D721Med (cell line): ENCODE measurements at regions not wholly inside any gene's neighbourhood (a gene's known extent, or its start where the extent isn't known, plus 50 kb on each side); places are given as distances from the start of the nearest gene placed in this dataset.

Source experiments
- DNase-seq: peaks from one replicate; pipeline ENCODE4 v3.0.0; 2011; ENCODE audit warnings: low spot score; ENCODE audit not compliant: insufficient read length
- FAIRE-seq: peaks from 2 replicates; lab custom pipeline; 2011; peaks lifted over from hg19 to GRCh38; lab: Jason Lieb, UNC
- CTCF ChIP-seq: IDR thresholded peaks from 2 replicates; pipeline ENCODE4 v1.5.1; 2012; ENCODE audit warnings: mild to moderate bottlenecking, control low read depth; ENCODE audit not compliant: insufficient read depth; ENCODE audit errors: missing control alignments

- DNase-seq (no peak), FAIRE-seq (no peak)
- TF ChIP-seq CTCF: no peak
Measured at GRCh38 chr1:213669964-213670691, 317.6 kb upstream of the PROX1 start.

GRCh38 chr1:213670692-213671023 lies 317.1 kb upstream of the PROX1 start:
- no peak for DNase-seq
- FAIRE-seq: no peak
- TF ChIP-seq CTCF: no peak

- FAIRE-seq (no peak), DNase-seq (no peak)
- no peak for TF ChIP-seq CTCF
Measured at GRCh38 chr1:213675043-213675442, 312.7 kb upstream of the PROX1 start.

GRCh38 chr1:213676736-213677135 lies 311.0 kb upstream of the PROX1 start:
- DNase-seq (no peak), FAIRE-seq (peak; percentile 97)
- no peak for TF ChIP-seq CTCF

- FAIRE-seq (no peak), DNase-seq (no peak)
- TF ChIP-seq CTCF: no peak
Measured at GRCh38 chr1:213678348-213678747, 309.4 kb upstream of the PROX1 start.

GRCh38 chr1:213678753-213679152 lies 309.0 kb upstream of the PROX1 start:
- FAIRE-seq: peak; percentile 64
- no peak for TF ChIP-seq CTCF
- no peak for DNase-seq

- TF ChIP-seq CTCF: no peak
- no peak for DNase-seq
- FAIRE-seq: peak; percentile 67
Measured at GRCh38 chr1:213679153-213679552, 308.6 kb upstream of the PROX1 start.
